ENCODE measurements at regions not wholly inside any gene's neighbourhood (a gene's known extent, or its start where the extent isn't known, plus 50 kb on each side); places are given as distances from the start of the nearest gene placed in this dataset.

- DNase-seq = no peak
These were observed 201.2 kb upstream of the KLHL29 start for GRCh38 chr2:23183733-23184132.

GRCh38 chr2:23198316-23199114 is 186.5 kb upstream of the KLHL29 start:
- DNase-seq = no peak

GRCh38 chr2:23199115-23199918 is 185.7 kb upstream of the KLHL29 start:
- DNase-seq = no peak

DNA sequence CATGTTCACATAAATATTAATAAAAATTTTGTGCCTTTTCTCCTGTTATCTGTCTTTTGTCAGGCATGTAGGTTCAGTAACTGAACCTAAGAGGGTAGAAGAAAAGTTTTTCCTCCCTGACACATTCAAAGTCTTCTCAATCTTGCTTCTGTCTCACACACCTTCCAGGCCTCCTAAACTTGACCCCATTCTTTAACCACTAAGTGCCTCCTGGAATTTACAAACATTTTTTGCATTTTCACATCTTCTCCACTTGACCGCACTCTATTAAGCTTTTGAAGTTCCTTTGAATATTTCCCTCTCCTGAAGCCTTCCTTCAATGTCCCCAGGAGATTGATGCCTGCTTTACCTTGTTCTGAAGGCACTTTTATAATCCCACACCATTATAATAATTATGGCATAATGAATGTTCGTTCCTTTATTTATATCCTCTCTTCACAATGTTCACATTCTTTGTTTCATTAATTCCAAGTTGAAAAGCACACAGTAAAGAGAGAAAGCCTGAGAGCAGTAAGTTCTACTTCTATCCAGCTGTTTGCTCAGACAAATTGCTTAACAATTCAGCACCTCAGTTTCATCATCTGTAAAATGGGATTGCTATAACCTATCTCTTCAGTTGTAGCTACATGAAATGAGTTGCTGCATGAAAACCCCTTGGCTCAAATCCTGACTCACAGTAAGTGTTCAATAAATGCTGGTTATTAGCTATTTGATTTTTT is 184.8 kb upstream of the KLHL29 start:
- no peak for DNase-seq

DNA sequence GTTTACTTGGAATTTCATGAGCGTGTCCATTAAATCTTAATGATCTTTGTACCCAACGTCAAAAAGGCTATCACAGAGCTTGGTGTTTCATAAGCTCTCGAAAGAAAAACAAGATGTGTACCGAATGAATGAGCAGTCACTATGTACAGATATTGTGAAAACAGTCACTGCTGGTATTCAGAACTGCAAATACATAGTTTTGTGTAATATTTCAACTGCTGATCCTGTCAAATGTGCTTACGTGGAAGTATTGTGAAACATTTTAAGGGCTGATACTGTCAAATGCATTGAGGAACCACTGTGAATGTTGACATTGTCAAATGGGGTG is 184.2 kb upstream of the KLHL29 start:
- no peak for DNase-seq

- no peak for DNase-seq
These were observed 181.6 kb upstream of the KLHL29 start for GRCh38 chr2:23203383-23203782.

DNA sequence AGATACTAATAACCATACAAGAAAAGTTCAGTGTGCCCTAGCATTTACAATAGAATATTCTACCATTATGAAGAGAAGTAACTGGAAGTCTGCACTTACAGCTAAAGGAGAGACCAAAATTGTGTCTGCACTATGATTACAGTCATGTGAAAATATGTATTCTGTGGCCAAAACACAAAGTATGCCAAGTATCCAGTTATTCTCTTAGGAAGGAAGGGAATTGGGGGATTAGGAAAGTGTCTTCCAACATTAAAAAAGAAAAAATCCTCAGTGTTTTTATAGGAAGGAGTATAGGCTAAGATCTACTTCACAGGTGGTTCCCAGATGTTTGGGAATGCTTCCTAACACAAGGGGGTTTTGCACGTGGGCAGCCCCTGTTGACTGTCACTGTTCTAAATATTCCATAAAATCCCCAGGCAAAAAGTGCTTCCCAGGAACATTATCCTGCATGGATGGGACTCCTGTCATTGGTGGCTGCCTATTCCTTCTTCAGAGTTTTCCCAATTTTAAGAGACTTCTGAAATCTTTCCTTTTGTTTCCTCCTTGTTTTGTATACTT is 180.2 kb upstream of the KLHL29 start:
- DNase-seq = no peak

DNA sequence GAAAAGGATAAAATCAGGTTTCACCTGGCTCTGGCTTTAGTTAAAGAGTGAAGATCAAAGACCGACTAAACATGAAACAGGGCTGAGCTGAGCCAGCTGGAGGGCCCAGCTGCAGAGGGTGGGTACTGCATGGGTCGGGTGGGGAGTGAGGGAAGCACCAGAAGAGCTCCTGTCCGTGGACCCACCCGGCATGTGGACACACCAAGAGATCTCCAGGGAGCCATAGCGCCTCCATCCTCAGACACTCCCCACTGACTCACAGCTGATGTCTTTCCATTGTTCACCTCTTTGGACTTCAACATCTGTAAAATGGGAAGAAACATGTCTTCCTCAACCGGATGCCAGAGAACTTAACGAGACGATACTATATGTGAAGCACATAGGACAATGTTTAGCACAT is 178.3 kb upstream of the KLHL29 start:
- no peak for DNase-seq

- DNase-seq = no peak
These were observed 177.1 kb upstream of the KLHL29 start for GRCh38 chr2:23207871-23208270.

- DNase-seq = no peak
These were observed 176.6 kb upstream of the KLHL29 start for GRCh38 chr2:23208339-23208738.

GRCh38 chr2:23209059-23209458 is 175.9 kb upstream of the KLHL29 start:
- no peak for DNase-seq

DNA sequence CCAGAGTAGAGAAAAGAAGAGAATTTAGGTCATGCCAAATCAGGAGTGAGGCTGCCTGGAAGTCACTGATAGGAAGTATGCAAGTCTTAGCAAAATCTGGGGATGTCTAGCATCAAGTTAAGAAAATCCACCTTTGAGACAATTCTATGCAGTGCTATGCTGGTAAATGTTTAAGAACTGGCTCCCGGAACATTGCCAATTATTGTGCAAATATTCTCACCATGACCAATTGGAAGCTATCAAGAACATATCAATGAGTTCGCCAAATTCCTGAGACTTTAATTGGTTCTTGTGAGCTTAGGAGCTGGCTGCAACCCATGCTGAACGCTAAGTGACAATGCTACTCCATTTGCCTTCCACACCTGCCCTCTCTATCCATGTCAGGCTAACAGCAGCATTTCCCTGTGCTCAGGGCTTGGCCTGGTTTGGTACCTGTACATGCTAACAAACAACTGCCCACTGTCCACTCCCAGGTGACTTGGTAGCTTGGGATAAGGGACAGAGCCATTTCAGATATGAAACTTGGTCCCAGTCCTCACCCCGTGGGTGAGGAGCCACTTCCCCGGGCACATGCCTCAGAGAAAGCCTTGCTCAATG is 172.9 kb upstream of the KLHL29 start:
- DNase-seq = no peak

DNA sequence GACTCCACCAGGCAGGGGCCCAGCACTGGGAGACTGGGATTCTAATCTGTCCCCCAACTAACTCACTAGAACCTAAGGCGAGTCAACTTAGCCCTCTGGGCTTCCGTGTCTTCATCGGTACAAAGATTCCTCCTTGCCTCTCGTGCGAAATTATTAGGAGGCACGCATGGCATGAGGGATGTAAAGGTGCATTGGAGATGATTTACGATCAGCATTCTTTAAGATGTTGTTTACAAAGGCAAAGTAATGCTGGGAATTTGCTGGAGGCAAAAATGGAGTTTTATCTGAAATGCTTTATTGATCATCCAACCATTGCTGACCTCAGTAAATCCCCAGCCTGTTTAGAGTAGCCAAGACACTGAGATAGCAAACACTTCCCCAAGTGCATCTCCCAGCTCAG is 171.8 kb upstream of the KLHL29 start:
- no peak for DNase-seq

DNA sequence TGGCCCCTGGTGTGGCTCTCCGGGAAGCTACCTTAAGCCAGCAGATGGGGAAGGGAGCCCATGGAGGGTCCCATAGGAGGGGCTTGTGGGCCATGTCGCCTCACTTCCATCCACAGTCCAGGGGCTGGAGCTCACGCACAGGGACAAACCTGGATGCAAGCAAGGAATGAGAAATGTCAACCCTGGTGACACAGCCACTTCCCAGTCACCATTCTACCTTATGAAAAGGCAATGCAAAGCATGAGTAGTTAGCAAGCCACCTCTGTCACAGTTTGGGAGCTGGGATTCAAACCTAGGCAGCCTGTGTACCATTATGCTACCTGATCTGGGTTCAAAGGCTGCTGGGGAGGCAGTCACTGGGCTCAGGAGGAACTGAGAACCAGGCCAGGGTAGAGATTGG is 170.0 kb upstream of the KLHL29 start:
- DNase-seq = no peak

- no peak for DNase-seq
These were observed 165.3 kb upstream of the KLHL29 start for GRCh38 chr2:23219666-23220065.

- no peak for DNase-seq
These were observed 164.4 kb upstream of the KLHL29 start for GRCh38 chr2:23220513-23221094.

GRCh38 chr2:23221236-23221635 is 163.7 kb upstream of the KLHL29 start:
- no peak for DNase-seq

- DNase-seq = no peak
These were observed 163.1 kb upstream of the KLHL29 start for GRCh38 chr2:23221901-23222300.

- no peak for DNase-seq
These were observed 154.1 kb upstream of the KLHL29 start for GRCh38 chr2:23230885-23231284.

- no peak for DNase-seq
These were observed 153.1 kb upstream of the KLHL29 start for GRCh38 chr2:23231865-23232264.

GRCh38 chr2:23235292-23235691 is 149.7 kb upstream of the KLHL29 start:
- DNase-seq = no peak

GRCh38 chr2:23235736-23236135 is 149.2 kb upstream of the KLHL29 start:
- DNase-seq = no peak

- DNase-seq = no peak
These were observed 147.8 kb upstream of the KLHL29 start for GRCh38 chr2:23237147-23237546.

Data from activated T-cell treated with anti-CD3 and anti-CD28 coated beads for 4 hours (primary cell).